Hepatocyte (in vitro differentiated cells): ENCODE measurements at regions not wholly inside any gene's neighbourhood (a gene's known extent, or its start where the extent isn't known, plus 50 kb on each side); places are given as distances from the start of the nearest gene placed in this dataset.

ENCODE experiments used
- EZH2 ChIP-seq: fragments of 200-600 bp; sonication (generic); IDR thresholded peaks from 2 replicates; pipeline ENCODE4 v1.6.1; 2016; ENCODE audit warnings: antibody characterized with exemption, mild to moderate bottlenecking, borderline replicate concordance
- TF ChIP-seq, protein P1 (sequence below): fragments of 200-600 bp; sonication (generic); IDR thresholded peaks from 2 replicates; pipeline ENCODE4 v1.5.1; 2016; ENCODE audit warnings: antibody characterized with exemption, mild to moderate bottlenecking; ENCODE audit not compliant: poor library complexity

DNA sequence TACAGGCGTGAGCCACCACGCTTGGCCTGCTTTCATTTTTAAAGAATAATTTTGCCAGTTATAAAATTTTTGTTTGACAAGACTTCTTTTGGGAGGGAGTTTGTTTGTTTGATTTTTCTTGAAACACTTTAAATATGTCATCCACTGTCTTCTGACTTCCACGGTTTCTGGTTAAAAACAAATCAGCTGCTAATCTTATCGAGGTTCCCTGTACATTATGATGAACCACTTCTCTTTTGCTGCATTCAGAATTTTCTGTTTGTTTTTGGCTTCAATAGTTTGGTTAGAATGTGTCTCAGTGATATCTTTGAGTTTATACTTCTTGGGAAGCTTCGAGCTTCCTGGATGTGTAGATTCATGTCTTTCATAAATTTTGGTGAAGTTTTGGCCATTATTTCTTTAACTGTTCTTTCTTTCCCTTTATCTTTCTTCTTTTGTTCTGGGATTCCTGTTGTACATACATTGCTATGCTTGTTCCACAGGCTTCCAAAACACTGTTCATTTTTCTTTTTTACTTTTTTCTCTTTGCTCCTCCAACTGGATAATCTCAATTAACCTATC lies 60.8 kb downstream of the MSX2 start:
- TF ChIP-seq, protein P1, sequence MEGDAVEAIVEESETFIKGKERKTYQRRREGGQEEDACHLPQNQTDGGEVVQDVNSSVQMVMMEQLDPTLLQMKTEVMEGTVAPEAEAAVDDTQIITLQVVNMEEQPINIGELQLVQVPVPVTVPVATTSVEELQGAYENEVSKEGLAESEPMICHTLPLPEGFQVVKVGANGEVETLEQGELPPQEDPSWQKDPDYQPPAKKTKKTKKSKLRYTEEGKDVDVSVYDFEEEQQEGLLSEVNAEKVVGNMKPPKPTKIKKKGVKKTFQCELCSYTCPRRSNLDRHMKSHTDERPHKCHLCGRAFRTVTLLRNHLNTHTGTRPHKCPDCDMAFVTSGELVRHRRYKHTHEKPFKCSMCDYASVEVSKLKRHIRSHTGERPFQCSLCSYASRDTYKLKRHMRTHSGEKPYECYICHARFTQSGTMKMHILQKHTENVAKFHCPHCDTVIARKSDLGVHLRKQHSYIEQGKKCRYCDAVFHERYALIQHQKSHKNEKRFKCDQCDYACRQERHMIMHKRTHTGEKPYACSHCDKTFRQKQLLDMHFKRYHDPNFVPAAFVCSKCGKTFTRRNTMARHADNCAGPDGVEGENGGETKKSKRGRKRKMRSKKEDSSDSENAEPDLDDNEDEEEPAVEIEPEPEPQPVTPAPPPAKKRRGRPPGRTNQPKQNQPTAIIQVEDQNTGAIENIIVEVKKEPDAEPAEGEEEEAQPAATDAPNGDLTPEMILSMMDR, result no peak
- TF ChIP-seq EZH2, result no peak
